IPS DF 6.9 (cell line): ENCODE measurements at regions not wholly inside any gene's neighbourhood (a gene's known extent, or its start where the extent isn't known, plus 50 kb on each side); places are given as distances from the start of the nearest gene placed in this dataset.

Source experiments
- DNase-seq: peaks from one replicate; pipeline ENCODE4 v3.0.0-alpha.2; 2013; ENCODE audit warnings: low read depth, low spot score
- H3K27ac ChIP-seq: one replicate; pipeline ENCODE4 v1.5.1; 2013; ENCODE audit warnings: low read length, control low read depth
- H3K27me3 ChIP-seq: 2 replicates; pipeline ENCODE4 v1.6.1; 2013; ENCODE audit warnings: mild to moderate bottlenecking, low read length; ENCODE audit not compliant: control insufficient read depth, insufficient read depth
- H3K36me3 ChIP-seq: 2 replicates; pipeline ENCODE4 v1.6.1; 2013; ENCODE audit warnings: low read length; ENCODE audit not compliant: control insufficient read depth, insufficient read depth
- H3K4me1 ChIP-seq: 2 replicates; pipeline ENCODE4 v1.6.1; 2013; ENCODE audit warnings: low read length; ENCODE audit not compliant: control insufficient read depth, insufficient read depth
- H3K4me3 ChIP-seq: 2 replicates; pipeline ENCODE4 v1.5.1; 2013; ENCODE audit warnings: mild to moderate bottlenecking, low read length
- H3K9me3 ChIP-seq: 2 replicates; pipeline ENCODE4 v1.6.1; 2013; ENCODE audit warnings: low read length, inconsistent platforms; ENCODE audit not compliant: control insufficient read depth, insufficient read depth
- WGBS: extraction: QIAGEN DNeasy Blood & Tissue Kit; methylation state at CpG from one replicate; pipeline ENCODE4 v1.1.7; 2013; ENCODE audit warnings: mixed read lengths, missing lambda C conversion rate; ENCODE audit not compliant: insufficient read length, insufficient coverage; 5-methylcytosine and 5-hydroxymethylcytosine counted together

- Histone ChIP-seq H3K4me3 (no peak overlapping the region), H3K27me3 (no peaks in the 10 kb centered on the region), H3K27ac (no peak overlapping the region), H3K9me3 (no peaks in the 10 kb centered on the region), H3K36me3 (no peaks in the 10 kb centered on the region), H3K4me1 (no peaks in the 10 kb centered on the region)
- DNase-seq = no peak
- WGBS = no CpG with 5 or more reads among the region's 5 CpGs
These were observed 1448.0 kb downstream of the AACS start for GRCh38 chr12:126512916-126513913.

GRCh38 chr12:126518596-126519200, 1453.5 kb downstream of the AACS start:
- Histone ChIP-seq H3K4me1 (no peaks in the 10 kb centered on the region), H3K36me3 (no peaks in the 10 kb centered on the region), H3K27ac (no peak overlapping the region), H3K27me3 (no peaks in the 10 kb centered on the region), H3K4me3 (no peak overlapping the region), H3K9me3 (no peaks in the 10 kb centered on the region)
- WGBS = no CpG with 5 or more reads among the region's 10 CpGs
- no peak for DNase-seq

- no peaks in the 10 kb centered on the region for H3K4me1 ChIP-seq
- H3K27ac ChIP-seq = no peak overlapping the region
- no peak for DNase-seq
- no peaks in the 10 kb centered on the region for H3K27me3 ChIP-seq
- WGBS = no CpG with 5 or more reads among the region's 3 CpGs
- H3K36me3 ChIP-seq = no peaks in the 10 kb centered on the region
- H3K9me3 ChIP-seq = no peaks in the 10 kb centered on the region
- no peak overlapping the region for H3K4me3 ChIP-seq
These were observed 1454.6 kb downstream of the AACS start for GRCh38 chr12:126519833-126520232.

GRCh38 chr12:126523891-126524290, 1458.7 kb downstream of the AACS start:
- H3K4me3 ChIP-seq = no peak overlapping the region
- H3K36me3 ChIP-seq = no peaks in the 10 kb centered on the region
- no peaks in the 10 kb centered on the region for H3K27me3 ChIP-seq
- no peaks in the 10 kb centered on the region for H3K9me3 ChIP-seq
- DNase-seq = no peak
- H3K27ac ChIP-seq = no peak overlapping the region
- no CpG with 5 or more reads among the region's 7 CpGs for WGBS
- no peaks in the 10 kb centered on the region for H3K4me1 ChIP-seq

- no peaks in the 10 kb centered on the region for H3K9me3 ChIP-seq
- H3K4me3 ChIP-seq = no peak overlapping the region
- H3K27ac ChIP-seq = no peak overlapping the region
- H3K27me3 ChIP-seq = no peaks in the 10 kb centered on the region
- WGBS = no CpG with 5 or more reads among the region's 2 CpGs
- H3K4me1 ChIP-seq = no peaks in the 10 kb centered on the region
- no peak for DNase-seq
- H3K36me3 ChIP-seq = no peaks in the 10 kb centered on the region
These were observed 1469.3 kb downstream of the AACS start for GRCh38 chr12:126534495-126534894.

- Histone ChIP-seq H3K9me3 (no peaks in the 10 kb centered on the region), H3K27me3 (no peaks in the 10 kb centered on the region), H3K4me3 (no peak overlapping the region), H3K36me3 (no peaks in the 10 kb centered on the region), H3K27ac (no peak overlapping the region), H3K4me1 (no peaks in the 10 kb centered on the region)
- no peak for DNase-seq
- no CpG with 5 or more reads among the region's 1 CpG for WGBS
These were observed 1469.7 kb downstream of the AACS start for GRCh38 chr12:126534942-126535341.

- no CpG with 5 or more reads among the region's 4 CpGs for WGBS
- no peaks in the 10 kb centered on the region for H3K9me3 ChIP-seq
- DNase-seq = no peak
These were observed 1470.7 kb downstream of the AACS start for GRCh38 chr12:126535971-126536370.

GRCh38 chr12:126537961-126538530, 1472.8 kb downstream of the AACS start:
- no peaks in the 10 kb centered on the region for H3K9me3 ChIP-seq
- no CpG with 5 or more reads among the region's 3 CpGs for WGBS
- H3K4me1 ChIP-seq = no peaks in the 10 kb centered on the region
- no peaks in the 10 kb centered on the region for H3K36me3 ChIP-seq
- no peak overlapping the region for H3K4me3 ChIP-seq
- no peak overlapping the region for H3K27ac ChIP-seq
- DNase-seq = no peak
- H3K27me3 ChIP-seq = no peaks in the 10 kb centered on the region

More at GRCh38 chr12:126535971-126536370, 1470.7 kb downstream of the AACS start:
- Histone ChIP-seq H3K4me3 (no peak overlapping the region), H3K27me3 (no peaks in the 10 kb centered on the region), H3K27ac (no peak overlapping the region), H3K4me1 (no peaks in the 10 kb centered on the region), H3K36me3 (no peaks in the 10 kb centered on the region)

GRCh38 chr12:126538888-126539287, 1473.7 kb downstream of the AACS start:
- H3K4me1 ChIP-seq = no peaks in the 10 kb centered on the region
- H3K27me3 ChIP-seq = no peaks in the 10 kb centered on the region
- no peaks in the 10 kb centered on the region for H3K36me3 ChIP-seq
- no peak for DNase-seq
- WGBS = no CpG with 5 or more reads among the region's 2 CpGs
- H3K27ac ChIP-seq = no peak overlapping the region
- no peak overlapping the region for H3K4me3 ChIP-seq
- H3K9me3 ChIP-seq = no peaks in the 10 kb centered on the region

GRCh38 chr12:126545411-126545810, 1480.2 kb downstream of the AACS start:
- WGBS = no CpG with 5 or more reads among the region's 4 CpGs
- Histone ChIP-seq H3K4me1 (0 out of 2 replicates have a peak, but pooled peaks cover 1% of the 10 kb centered on the region), H3K27ac (no peak overlapping the region), H3K36me3 (no peaks in the 10 kb centered on the region), H3K27me3 (no peaks in the 10 kb centered on the region), H3K9me3 (no peaks in the 10 kb centered on the region), H3K4me3 (no peak overlapping the region)
- no peak for DNase-seq
